Neural cell (in vitro differentiated cells): ENCODE measurements at regions not wholly inside any gene's neighbourhood (a gene's known extent, or its start where the extent isn't known, plus 50 kb on each side); places are given as distances from the start of the nearest gene placed in this dataset.

Experiments
- H2AFZ ChIP-seq: fragments of 200-600, 300-800 bp; sonication (generic), shearing (Covaris generic); 2 replicates; pipeline ENCODE4 v1.6.0; 2014; ENCODE audit warnings: low read depth, mild to moderate bottlenecking, antibody characterized with exemption, low read length, moderate library complexity
- H3F3A ChIP-seq: fragments of 200-600 bp; shearing (Covaris generic); 2 replicates; pipeline ENCODE4 v1.6.1; 2016; ENCODE audit warnings: mild to moderate bottlenecking, moderate library complexity, mixed read lengths, antibody characterized with exemption, low read length; ENCODE audit not compliant: insufficient read depth, poor library complexity, severe bottlenecking
- H3K27ac ChIP-seq: fragments of 200-600, 300-800 bp; sonication (generic), shearing (Covaris generic); 2 replicates; pipeline ENCODE4 v1.5.1; 2014; ENCODE audit warnings: mild to moderate bottlenecking, low read length, moderate library complexity
- H3K27me3 ChIP-seq: fragments of 300-800, 200-600 bp; sonication (generic), shearing (Covaris generic); 2 replicates; pipeline ENCODE4 v1.6.0; 2014; ENCODE audit warnings: mild to moderate bottlenecking, low read depth, low read length, moderate library complexity; ENCODE audit not compliant: insufficient read depth
- H3K36me3 ChIP-seq: fragments of 300-800, 200-600 bp; sonication (generic), shearing (Covaris generic); 2 replicates; pipeline ENCODE4 v1.5.1; 2014; ENCODE audit warnings: mild to moderate bottlenecking, antibody characterized with exemption, low read length, moderate library complexity; ENCODE audit not compliant: insufficient read depth
- H3K4me2 ChIP-seq: fragments of 300-800, 200-600 bp; sonication (generic), shearing (Covaris generic); 2 replicates; pipeline ENCODE4 v1.6.0; 2014; ENCODE audit warnings: mild to moderate bottlenecking, low read length
- H3K4me3 ChIP-seq: fragments of 300-800, 200-600 bp; sonication (generic), shearing (Covaris generic); 2 replicates; pipeline ENCODE4 v1.5.1; 2014; ENCODE audit warnings: mild to moderate bottlenecking, low read length, moderate library complexity
- H3K79me2 ChIP-seq: fragments of 200-600 bp; shearing (Covaris generic); replicated peaks from 2 replicates; pipeline ENCODE4 v1.6.0; 2014; ENCODE audit warnings: mild to moderate bottlenecking, low read length, moderate library complexity; ENCODE audit not compliant: insufficient read depth
- H3K9ac ChIP-seq: fragments of 300-800, 200-600 bp; sonication (generic), shearing (Covaris generic); 2 replicates; pipeline ENCODE4 v1.6.1; 2016; ENCODE audit warnings: mild to moderate bottlenecking, low read length, mixed read lengths
- H3K9me2 ChIP-seq: fragments of 200-600 bp; shearing (Covaris generic); 2 replicates; pipeline ENCODE4 v1.6.1; 2016; ENCODE audit warnings: mild to moderate bottlenecking, low read length, mixed read lengths; ENCODE audit not compliant: insufficient read depth
- H3K9me3 ChIP-seq: fragments of 200-600, 300-800 bp; sonication (generic), shearing (Covaris generic); 2 replicates; pipeline ENCODE4 v1.6.1; 2016; ENCODE audit warnings: mild to moderate bottlenecking, mixed run types, low read length, moderate library complexity, mixed read lengths
- H4K20me1 ChIP-seq: fragments of 200-600 bp; shearing (Covaris generic); 2 replicates; pipeline ENCODE4 v1.6.1; 2016; ENCODE audit warnings: mild to moderate bottlenecking, mixed run types; ENCODE audit not compliant: insufficient read depth
- CTCF ChIP-seq: fragments of 450-650 bp; IDR thresholded peaks from 2 replicates; pipeline ENCODE4 v1.5.1; 2014; ENCODE audit warnings: antibody characterized with exemption, mild to moderate bottlenecking, moderate library complexity; ENCODE audit not compliant: poor library complexity, severe bottlenecking
- EP300 ChIP-seq: fragments of 450-650 bp; conservative IDR thresholded peaks from 2 replicates; pipeline ENCODE4 v1.6.1; 2014; ENCODE audit warnings: antibody characterized with exemption, mild to moderate bottlenecking, moderate library complexity; ENCODE audit not compliant: poor library complexity, severe bottlenecking
- EZH2 ChIP-seq: fragments of 200-600, 300-800 bp; shearing (Covaris generic), sonication (generic); IDR thresholded peaks from 2 replicates; pipeline ENCODE4 v1.6.1; 2014; ENCODE audit warnings: antibody characterized with exemption, low read length, borderline replicate concordance, mild to moderate bottlenecking; ENCODE audit not compliant: insufficient read depth, poor library complexity, severe bottlenecking
- MXI1 ChIP-seq: fragments of 450-650 bp; conservative IDR thresholded peaks from 2 replicates; pipeline ENCODE4 v1.6.1; 2014; ENCODE audit warnings: antibody characterized with exemption, mild to moderate bottlenecking; ENCODE audit not compliant: poor library complexity, severe bottlenecking
- POLR2AphosphoS5 ChIP-seq: IDR thresholded peaks from 2 replicates; pipeline ENCODE4 v1.6.1; 2012
- RAD21 ChIP-seq: fragments of 450-650 bp; conservative IDR thresholded peaks from 2 replicates; pipeline ENCODE4 v1.6.1; 2014; ENCODE audit warnings: antibody characterized with exemption, mild to moderate bottlenecking, moderate library complexity
- REST ChIP-seq: IDR thresholded peaks from 2 replicates; pipeline ENCODE4 v1.6.1; 2012; ENCODE audit warnings: borderline replicate concordance
- SMC3 ChIP-seq: fragments of 450-650 bp; conservative IDR thresholded peaks from 2 replicates; pipeline ENCODE4 v1.6.1; 2014; ENCODE audit warnings: antibody characterized with exemption, mild to moderate bottlenecking, moderate library complexity; ENCODE audit not compliant: poor library complexity
- TAF1 ChIP-seq: IDR thresholded peaks from 2 replicates; pipeline ENCODE4 v1.6.1; 2012; ENCODE audit warnings: low read depth

GRCh38 chr11:45075519-45075918 is 70.9 kb upstream of the PRDM11 start:
- peak overlapping the region; percentile 13 for H3K9ac ChIP-seq
- H3K9me2 ChIP-seq: no peaks in the 10 kb centered on the region
- H3K36me3 ChIP-seq: no peaks in the 10 kb centered on the region
- no peak overlapping the region for H2AFZ ChIP-seq
- H4K20me1 ChIP-seq: no peaks in the 10 kb centered on the region
- no peaks in the 10 kb centered on the region for H3K27me3 ChIP-seq
- H3K79me2 ChIP-seq: no peaks in the 10 kb centered on the region
- no peak overlapping the region for H3K4me2 ChIP-seq
- peaks cover 3% of the 10 kb centered on the region for H3F3A ChIP-seq
- TF ChIP-seq TAF1 (no peak), EZH2 (no peak), EP300 (peak; percentile 80), MXI1 (no peak), CTCF (no peak), REST (peak; percentile 78), POLR2AphosphoS5 (peak; percentile 59), RAD21 (no peak), SMC3 (no peak)
- no peak overlapping the region for H3K4me3 ChIP-seq
- H3K27ac ChIP-seq: peak overlapping the region; percentile 48
- H3K9me3 ChIP-seq: no peaks in the 10 kb centered on the region

DNA sequence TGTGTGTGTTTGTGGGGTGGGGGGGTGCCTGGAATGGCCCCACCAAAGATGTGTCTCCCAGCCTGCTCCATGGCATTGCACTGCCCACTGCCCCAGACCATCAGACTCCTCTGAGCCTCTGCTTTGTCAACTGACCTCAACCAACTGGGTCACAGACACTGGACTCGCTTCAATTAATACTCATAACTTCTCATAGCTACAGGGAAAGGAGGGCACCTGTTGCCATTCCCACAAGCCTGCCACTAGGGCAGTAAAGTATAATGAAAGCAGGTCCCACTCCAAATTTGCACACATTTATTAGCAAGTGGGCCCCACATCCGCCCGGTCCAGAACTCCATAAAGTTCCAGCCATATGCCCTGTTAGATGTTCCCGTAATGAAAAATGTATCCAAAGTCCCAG is 70.5 kb upstream of the PRDM11 start:
- Histone ChIP-seq H3K27me3 (no peaks in the 10 kb centered on the region), H3K79me2 (no peaks in the 10 kb centered on the region), H2AFZ (no peak overlapping the region), H3K9ac (no peak overlapping the region), H3K27ac (no peak overlapping the region), H3K9me2 (no peaks in the 10 kb centered on the region), H3F3A (peaks cover 3% of the 10 kb centered on the region), H3K9me3 (no peaks in the 10 kb centered on the region), H4K20me1 (no peaks in the 10 kb centered on the region), H3K36me3 (no peaks in the 10 kb centered on the region), H3K4me2 (no peak overlapping the region), H3K4me3 (no peak overlapping the region)
- TF ChIP-seq EP300 (no peak), SMC3 (no peak), EZH2 (no peak), TAF1 (no peak), REST (no peak), MXI1 (no peak), POLR2AphosphoS5 (no peak), RAD21 (no peak), CTCF (no peak)
